Naive thymus-derived CD8-positive, alpha-beta T cell (primary cell): ENCODE measurements at regions not wholly inside any gene's neighbourhood (a gene's known extent, or its start where the extent isn't known, plus 50 kb on each side); places are given as distances from the start of the nearest gene placed in this dataset.
"Not testable (repeated sequence)": the region's sequence is repeated elsewhere in the genome, so short reads cannot be mapped to it uniquely, and the experiment has no call there.

Source experiments
- ATAC-seq, 2 donors: fragments of 150-1000 bp; cut with Tn5 transposase in 1 of 2; sonication (Bioruptor Pico), chemical (Tn5 transposase) in 1 of 2; 1 replicate in 1 of 2; 2 replicates in 1 of 2; pipeline ENCODE4 v1.10.0; 2021; ENCODE audit warnings: mild to moderate bottlenecking in 2 of 2, moderate library complexity in 2 of 2
- POLR2A ChIA-PET: fragments of 350-600 bp; sonication (Branson Sonifier 250); formaldehyde crosslinking; loops from one replicate; lab custom pipeline; 2021; ENCODE audit warnings: antibody characterized with exemption; lab: Charles Lee
- DNase-seq, 10 donors: peaks; one replicate each; pipeline versions ENCODE4 v3.0.0 to v3.0.0-alpha.2; 2020 to 2022
- H3K27ac Mint-ChIP-seq, 10 donors: one replicate each; pipeline ENCODE4 v1.8.0; 2020 to 2022; ENCODE audit warnings: mild to moderate bottlenecking in 10 of 10, mixed read lengths in 10 of 10, moderate library complexity in 4 of 10, inconsistent platforms in 1 of 10
- H3K27me3 Mint-ChIP-seq, 5 donors: one replicate each; pipeline ENCODE4 v1.8.0; 2021 to 2022; ENCODE audit warnings: mixed read lengths in 5 of 5
- H3K36me3 Mint-ChIP-seq, 3 donors: one replicate each; pipeline ENCODE4 v1.8.0; 2020 to 2022; ENCODE audit warnings: mixed read lengths in 3 of 3, mild to moderate bottlenecking in 2 of 3, inconsistent platforms in 1 of 3
- H3K4me1 Mint-ChIP-seq, 4 donors: one replicate each; pipeline ENCODE4 v1.8.0; 2021 to 2022; ENCODE audit warnings: mixed read lengths in 4 of 4
- H3K4me3 Mint-ChIP-seq, 10 donors: one replicate each; pipeline ENCODE4 v1.8.0; 2020 to 2022; ENCODE audit warnings: mild to moderate bottlenecking in 10 of 10, mixed read lengths in 10 of 10, moderate library complexity in 6 of 10, inconsistent platforms in 1 of 10
- H3K9me3 Mint-ChIP-seq, 9 donors: one replicate each; pipeline ENCODE4 v1.8.0; 2020 to 2022; ENCODE audit warnings: mixed read lengths in 9 of 9, mild to moderate bottlenecking in 3 of 9, inconsistent platforms in 1 of 9, moderate library complexity in 1 of 9

- Mint-ChIP-seq H3K9me3 (peaks cover 0 to 39% (median 22%) of the 10 kb centered on the region in 9 donors), H3K27me3 (peaks cover 11 to 40% (median 22%) of the 10 kb centered on the region in 5 donors), H3K36me3 (peaks cover 0 to 11% (median 4%) of the 10 kb centered on the region in 3 donors)
- H3K4me1 Mint-ChIP-seq, POLR2A ChIA-PET, DNase-seq, H3K4me3 Mint-ChIP-seq, ATAC-seq, H3K27ac Mint-ChIP-seq: not testable (repeated sequence)
Observed at GRCh38 chr16:25556968-25557312, 134.8 kb upstream of the HS3ST4 start.

- H3K27ac Mint-ChIP-seq, H3K4me3 Mint-ChIP-seq, DNase-seq, H3K4me1 Mint-ChIP-seq, ATAC-seq, POLR2A ChIA-PET: not testable (repeated sequence)
- H3K36me3 Mint-ChIP-seq: peaks cover 0 to 11% (median 4%) of the 10 kb centered on the region in 3 donors
- peaks cover 11 to 40% (median 22%) of the 10 kb centered on the region in 5 donors for H3K27me3 Mint-ChIP-seq
- peaks cover 0 to 37% (median 22%) of the 10 kb centered on the region in 9 donors for H3K9me3 Mint-ChIP-seq
Observed at GRCh38 chr16:25556289-25556967, 135.3 kb upstream of the HS3ST4 start.

GRCh38 chr16:25553711-25554436, 137.9 kb upstream of the HS3ST4 start:
- no peak overlapping the region for H3K4me3 Mint-ChIP-seq
- peaks cover 4 to 32% (median 11%) of the 10 kb centered on the region in 9 donors for H3K9me3 Mint-ChIP-seq
- POLR2A ChIA-PET: no interaction called here
- ATAC-seq: no peak
- H3K27me3 Mint-ChIP-seq: peaks cover 11 to 44% (median 26%) of the 10 kb centered on the region in 5 donors
- DNase-seq: no peak
- H3K27ac Mint-ChIP-seq: no peak overlapping the region
- H3K36me3 Mint-ChIP-seq: peaks cover 0 to 9% (median 4%) of the 10 kb centered on the region in 3 donors
- H3K4me1 Mint-ChIP-seq: no peaks in the 10 kb centered on the region

GRCh38 chr16:25550647-25551046, 141.1 kb upstream of the HS3ST4 start:
- H3K27ac Mint-ChIP-seq: no peak overlapping the region
- H3K36me3 Mint-ChIP-seq: peaks cover 0 to 4% (median 4%) of the 10 kb centered on the region in 3 donors
- peaks cover 0 to 16% (median 6%) of the 10 kb centered on the region in 9 donors for H3K9me3 Mint-ChIP-seq
- ATAC-seq (no peak), DNase-seq (no peak)
- H3K27me3 Mint-ChIP-seq: peaks cover 11 to 36% (median 25%) of the 10 kb centered on the region in 5 donors
- POLR2A ChIA-PET: no interaction called here
- no peaks in the 10 kb centered on the region for H3K4me1 Mint-ChIP-seq
- H3K4me3 Mint-ChIP-seq: no peak overlapping the region

GRCh38 chr16:25546791-25547190, 145.0 kb upstream of the HS3ST4 start:
- no peak overlapping the region for H3K4me3 Mint-ChIP-seq
- POLR2A ChIA-PET: no interaction called here
- H3K36me3 Mint-ChIP-seq: peaks cover 0 to 4% (median 0%) of the 10 kb centered on the region in 3 donors

GRCh38 chr16:25544294-25544693, 147.5 kb upstream of the HS3ST4 start:
- Mint-ChIP-seq H3K36me3 (no peaks in the 10 kb centered on the region), H3K9me3 (peaks cover 0 to 7% (median 0%) of the 10 kb centered on the region in 9 donors), H3K27me3 (peaks cover 0 to 21% (median 11%) of the 10 kb centered on the region in 5 donors), H3K4me1 (no peaks in the 10 kb centered on the region), H3K27ac (no peak overlapping the region), H3K4me3 (no peak overlapping the region)
- POLR2A ChIA-PET: no interaction called here
- DNase-seq (no peak), ATAC-seq (no peak)

More at GRCh38 chr16:25546791-25547190, 145.0 kb upstream of the HS3ST4 start:
- ATAC-seq: no peak
- Mint-ChIP-seq H3K27me3 (peaks cover 0 to 15% (median 9%) of the 10 kb centered on the region in 5 donors), H3K27ac (no peak overlapping the region), H3K9me3 (peaks cover 0 to 16% (median 7%) of the 10 kb centered on the region in 9 donors), H3K4me1 (no peaks in the 10 kb centered on the region)
- no peak for DNase-seq

GRCh38 chr16:25542306-25542705, 149.5 kb upstream of the HS3ST4 start:
- no peak overlapping the region for H3K27ac Mint-ChIP-seq
- no peak for ATAC-seq
- no peaks in the 10 kb centered on the region for H3K4me1 Mint-ChIP-seq
- POLR2A ChIA-PET: no interaction called here
- peaks cover 0 to 21% (median 11%) of the 10 kb centered on the region in 5 donors for H3K27me3 Mint-ChIP-seq
- H3K9me3 Mint-ChIP-seq: peaks cover 0 to 7% (median 3%) of the 10 kb centered on the region in 9 donors
- no peak for DNase-seq
- H3K4me3 Mint-ChIP-seq: no peak overlapping the region
- no peaks in the 10 kb centered on the region for H3K36me3 Mint-ChIP-seq

- DNase-seq, H3K27ac Mint-ChIP-seq, ATAC-seq, H3K4me3 Mint-ChIP-seq, H3K4me1 Mint-ChIP-seq, POLR2A ChIA-PET: not testable (repeated sequence)
- H3K36me3 Mint-ChIP-seq: peaks cover 0 to 21% (median 0%) of the 10 kb centered on the region in 3 donors
- peaks cover 0 to 30% (median 12%) of the 10 kb centered on the region in 9 donors for H3K9me3 Mint-ChIP-seq
- H3K27me3 Mint-ChIP-seq: peaks cover 0 to 21% (median 12%) of the 10 kb centered on the region in 5 donors
Observed at GRCh38 chr16:25539767-25540166, 152.0 kb upstream of the HS3ST4 start.

- POLR2A ChIA-PET: no interaction called here
- Mint-ChIP-seq H3K9me3 (no peaks in the 10 kb centered on the region), H3K27me3 (peaks cover 10 to 24% (median 10%) of the 10 kb centered on the region in 5 donors), H3K4me3 (no peak overlapping the region), H3K27ac (no peak overlapping the region), H3K36me3 (no peaks in the 10 kb centered on the region), H3K4me1 (no peaks in the 10 kb centered on the region)
- no peak for ATAC-seq
- DNase-seq: no peak
Observed at GRCh38 chr16:25523183-25523582, 168.6 kb upstream of the HS3ST4 start.

- Mint-ChIP-seq H3K9me3 (peaks cover 0 to 4% (median 0%) of the 10 kb centered on the region in 9 donors), H3K4me1 (no peaks in the 10 kb centered on the region)
- no peak for ATAC-seq
Observed at GRCh38 chr16:25512041-25512440, 179.7 kb upstream of the HS3ST4 start.

GRCh38 chr16:25509456-25509855, 182.3 kb upstream of the HS3ST4 start:
- no peak overlapping the region for H3K27ac Mint-ChIP-seq
- ATAC-seq (no peak), DNase-seq (no peak)
- H3K27me3 Mint-ChIP-seq: peaks cover 7 to 41% (median 20%) of the 10 kb centered on the region in 5 donors
- peaks cover 0 to 2% (median 0%) of the 10 kb centered on the region in 9 donors for H3K9me3 Mint-ChIP-seq
- no peaks in the 10 kb centered on the region for H3K36me3 Mint-ChIP-seq
- H3K4me1 Mint-ChIP-seq: no peaks in the 10 kb centered on the region
- POLR2A ChIA-PET: no interaction called here
- H3K4me3 Mint-ChIP-seq: no peak overlapping the region

More at GRCh38 chr16:25512041-25512440, 179.7 kb upstream of the HS3ST4 start:
- no peak for DNase-seq
- Mint-ChIP-seq H3K36me3 (no peaks in the 10 kb centered on the region), H3K27me3 (peaks cover 5 to 33% (median 13%) of the 10 kb centered on the region in 5 donors), H3K4me3 (no peak overlapping the region), H3K27ac (no peak overlapping the region)
- POLR2A ChIA-PET: interaction anchor here (0.7 kb wide), 1 partner anchor 18 kb away, joined by 3 read pairs; no protein-coding TSS in a partner anchor

GRCh38 chr16:25501530-25502255, 190.1 kb upstream of the HS3ST4 start:
- Mint-ChIP-seq H3K4me1 (no peaks in the 10 kb centered on the region), H3K36me3 (no peaks in the 10 kb centered on the region), H3K9me3 (no peaks in the 10 kb centered on the region), H3K4me3 (no peak overlapping the region), H3K27me3 (peaks cover 3 to 41% (median 11%) of the 10 kb centered on the region in 5 donors), H3K27ac (no peak overlapping the region)
- DNase-seq (no peak), ATAC-seq (no peak)
- POLR2A ChIA-PET: no interaction called here
